T47D (cell line): ENCODE measurements at regions not wholly inside any gene's neighbourhood (a gene's known extent, or its start where the extent isn't known, plus 50 kb on each side); places are given as distances from the start of the nearest gene placed in this dataset.

Experiments
- DNase-seq, 2 experiments: peaks; one replicate each; pipeline versions ENCODE4 v3.0.0 to v3.0.0-alpha.2; 2011 to 2012; ENCODE audit warnings: low read depth in 1 of 2, low spot score in 1 of 2
- JUND ChIP-seq: IDR thresholded peaks from 2 replicates; pipeline ENCODE4 v1.6.1; 2012; ENCODE audit warnings: low read depth
- in situ Hi-C: cut with HindIII; loops from 2 replicates; pipeline ENCODE4 v1.10.0; 2016; ENCODE audit warnings: low sequenced_read_pairs, low pct_unique_long_range_greater_than_20kb

- DNase-seq: no peak
- in situ Hi-C loops: no loop called here
- TF ChIP-seq JUND: no peak
These were observed 322.2 kb upstream of the GRIA1 start for GRCh38 chr5:153168241-153168640.

GRCh38 chr5:153187503-153187902 is 303.0 kb upstream of the GRIA1 start:
- no peak for DNase-seq
- in situ Hi-C loops: no loop called here
- TF ChIP-seq JUND: no peak

GRCh38 chr5:153206361-153206760 is 284.1 kb upstream of the GRIA1 start:
- no peak for DNase-seq
- no peak for TF ChIP-seq JUND
- in situ Hi-C loops: no loop called here

GRCh38 chr5:153209016-153209415 is 281.5 kb upstream of the GRIA1 start:
- no peak for TF ChIP-seq JUND
- in situ Hi-C loops: no loop called here
- no peak for DNase-seq

- in situ Hi-C loops: no loop called here
These were observed 280.8 kb upstream of the GRIA1 start for GRCh38 chr5:153209687-153210086.

GRCh38 chr5:153211076-153211475 is 279.4 kb upstream of the GRIA1 start:
- in situ Hi-C loops: no loop called here
- no peak for DNase-seq
- no peak for TF ChIP-seq JUND

More at GRCh38 chr5:153209687-153210086, 280.8 kb upstream of the GRIA1 start:
- DNase-seq: no peak
- no peak for TF ChIP-seq JUND

GRCh38 chr5:153212471-153212870 is 278.0 kb upstream of the GRIA1 start:
- in situ Hi-C loops: no loop called here
- no peak for DNase-seq
- no peak for TF ChIP-seq JUND

- in situ Hi-C loops: no loop called here
- TF ChIP-seq JUND: no peak
- no peak for DNase-seq
These were observed 267.5 kb upstream of the GRIA1 start for GRCh38 chr5:153222936-153223335.

- no peak for DNase-seq
- no peak for TF ChIP-seq JUND
- in situ Hi-C loops: no loop called here
These were observed 267.1 kb upstream of the GRIA1 start for GRCh38 chr5:153223376-153223775.

- DNase-seq: no peak
- TF ChIP-seq JUND: no peak
- in situ Hi-C loops: no loop called here
These were observed 265.8 kb upstream of the GRIA1 start for GRCh38 chr5:153224651-153225050.

GRCh38 chr5:153233933-153234332 is 256.5 kb upstream of the GRIA1 start:
- in situ Hi-C loops: no loop called here
- no peak for DNase-seq
- no peak for TF ChIP-seq JUND

- no peak for DNase-seq
- in situ Hi-C loops: no loop called here
- no peak for TF ChIP-seq JUND
These were observed 254.2 kb upstream of the GRIA1 start for GRCh38 chr5:153236319-153236718.

- DNase-seq: no peak
- in situ Hi-C loops: no loop called here
- TF ChIP-seq JUND: no peak
These were observed 252.7 kb upstream of the GRIA1 start for GRCh38 chr5:153237671-153238332.

GRCh38 chr5:153257381-153257780 is 233.1 kb upstream of the GRIA1 start:
- no peak for DNase-seq
- in situ Hi-C loops: no loop called here
- no peak for TF ChIP-seq JUND
